Mesenchymal stem cell (in vitro differentiated cells and primary cell): ENCODE measurements at regions not wholly inside any gene's neighbourhood (a gene's known extent, or its start where the extent isn't known, plus 50 kb on each side); places are given as distances from the start of the nearest gene placed in this dataset.
A peak's percentile ranks its signal among the peaks of the same experiment; 100 is the strongest.

Experiments
- DNase-seq: peaks from one replicate; pipeline ENCODE4 v3.0.0-alpha.2; 2013
- H2AFZ ChIP-seq: one replicate; pipeline ENCODE4 v1.6.1; 2013; ENCODE audit warnings: low read depth, mild to moderate bottlenecking, control low read depth, inconsistent platforms, low read length, moderate library complexity
- H2AK5ac ChIP-seq: 2 replicates; pipeline ENCODE4 v1.6.1; 2013; ENCODE audit warnings: low read length, moderate library complexity, mild to moderate bottlenecking, inconsistent platforms; ENCODE audit not compliant: severe bottlenecking
- H2BK120ac ChIP-seq: one replicate; pipeline ENCODE4 v1.6.1; 2013; ENCODE audit warnings: low read depth, mild to moderate bottlenecking, inconsistent platforms, low read length, moderate library complexity
- H2BK12ac ChIP-seq, 2 experiments: one replicate each; pipeline ENCODE4 v1.6.1; 2013; ENCODE audit warnings: inconsistent platforms in 2 of 2, low read length in 2 of 2, mild to moderate bottlenecking in 2 of 2, moderate library complexity in 2 of 2, control low read depth in 1 of 2
- H2BK15ac ChIP-seq: one replicate; pipeline ENCODE4 v1.6.1; 2013; ENCODE audit warnings: mild to moderate bottlenecking, low read depth, inconsistent platforms; ENCODE audit not compliant: poor library complexity, severe bottlenecking
- H2BK5ac ChIP-seq: 2 replicates; pipeline ENCODE4 v1.6.1; 2013; ENCODE audit warnings: low read depth, mild to moderate bottlenecking, low read length, control low read depth, inconsistent platforms; ENCODE audit not compliant: poor library complexity, severe bottlenecking
- H3K14ac ChIP-seq, 2 experiments: one replicate each; pipeline ENCODE4 v1.6.1; 2013; ENCODE audit warnings: inconsistent platforms in 2 of 2, low read length in 2 of 2, control low read depth in 1 of 2, mild to moderate bottlenecking in 1 of 2, moderate library complexity in 1 of 2
- H3K18ac ChIP-seq, 2 experiments: one replicate each; pipeline ENCODE4 v1.6.1; 2013; ENCODE audit warnings: inconsistent platforms in 2 of 2, low read length in 2 of 2, control low read depth in 1 of 2, low read depth in 1 of 2, mild to moderate bottlenecking in 1 of 2
- H3K23ac ChIP-seq, 2 experiments: one replicate each; pipeline ENCODE4 v1.6.1; 2013; ENCODE audit warnings: inconsistent platforms in 2 of 2, low read length in 2 of 2, mild to moderate bottlenecking in 2 of 2, moderate library complexity in 2 of 2, control low read depth in 1 of 2
- H3K27ac ChIP-seq: 2 replicates; pipeline ENCODE4 v1.5.1; 2013; ENCODE audit warnings: mild to moderate bottlenecking, moderate library complexity, low read length, control low read depth, inconsistent platforms; ENCODE audit not compliant: poor library complexity, severe bottlenecking
- H3K27me3 ChIP-seq, 2 experiments: 2 replicates each; pipeline versions ENCODE4 v1.6.1 to v1.7.0; 2013; ENCODE audit warnings: low read length in 2 of 2, mild to moderate bottlenecking in 2 of 2, moderate library complexity in 2 of 2, control low read depth in 1 of 2, inconsistent platforms in 1 of 2; ENCODE audit not compliant: control insufficient read depth in 1 of 2, insufficient read depth in 1 of 2
- H3K36me3 ChIP-seq, 2 experiments: 2 replicates each; pipeline versions ENCODE4 v1.6.1 to v1.7.0; 2013; ENCODE audit warnings: low read length in 2 of 2, control low read depth in 1 of 2, inconsistent platforms in 1 of 2, low read depth in 1 of 2, mild to moderate bottlenecking in 1 of 2; ENCODE audit not compliant: insufficient read depth in 2 of 2, control insufficient read depth in 1 of 2
- H3K4ac ChIP-seq, 2 experiments: one replicate each; pipeline ENCODE4 v1.6.1; 2013; ENCODE audit warnings: inconsistent platforms in 2 of 2, low read length in 2 of 2, mild to moderate bottlenecking in 2 of 2, moderate library complexity in 2 of 2, control low read depth in 1 of 2, low read depth in 1 of 2
- H3K4me1 ChIP-seq: 2 replicates; pipeline ENCODE4 v1.6.1; 2013; ENCODE audit warnings: low read depth, low read length, control low read depth; ENCODE audit not compliant: control insufficient read depth, insufficient read depth
- H3K4me2 ChIP-seq: 2 replicates; pipeline ENCODE4 v1.6.1; 2013; ENCODE audit warnings: low read length, mild to moderate bottlenecking, inconsistent platforms; ENCODE audit not compliant: poor library complexity, severe bottlenecking
- H3K4me3 ChIP-seq, 2 experiments: 2 replicates each; pipeline versions ENCODE4 v1.5.1 to v1.7.0; 2013; ENCODE audit warnings: low read length in 2 of 2, mild to moderate bottlenecking in 2 of 2, control low read depth in 1 of 2, low read depth in 1 of 2; ENCODE audit not compliant: insufficient read depth in 1 of 2
- H3K79me1 ChIP-seq: replicated peaks from 2 replicates; pipeline ENCODE4 v1.6.1; 2013; ENCODE audit warnings: mild to moderate bottlenecking, control low read depth, low read length, inconsistent platforms; ENCODE audit not compliant: poor library complexity, severe bottlenecking
- H3K9ac ChIP-seq: 2 replicates; pipeline ENCODE4 v1.7.0; 2013; ENCODE audit warnings: mild to moderate bottlenecking, low read length, moderate library complexity
- H3K9me3 ChIP-seq: 2 replicates; pipeline ENCODE4 v1.7.0; 2013; ENCODE audit warnings: mild to moderate bottlenecking, low read length; ENCODE audit not compliant: control insufficient read depth
- H4K8ac ChIP-seq: one replicate; pipeline ENCODE4 v1.6.1; 2013; ENCODE audit warnings: inconsistent platforms, mild to moderate bottlenecking, low read length, moderate library complexity
- H4K91ac ChIP-seq: one replicate; pipeline ENCODE4 v1.6.1; 2013; ENCODE audit warnings: mild to moderate bottlenecking, low read length, inconsistent platforms
- WGBS: methylation state at CpG from one replicate; pipeline ENCODE4 v1.1.7; 2013; ENCODE audit warnings: mixed read lengths; 5-methylcytosine and 5-hydroxymethylcytosine counted together

DNA sequence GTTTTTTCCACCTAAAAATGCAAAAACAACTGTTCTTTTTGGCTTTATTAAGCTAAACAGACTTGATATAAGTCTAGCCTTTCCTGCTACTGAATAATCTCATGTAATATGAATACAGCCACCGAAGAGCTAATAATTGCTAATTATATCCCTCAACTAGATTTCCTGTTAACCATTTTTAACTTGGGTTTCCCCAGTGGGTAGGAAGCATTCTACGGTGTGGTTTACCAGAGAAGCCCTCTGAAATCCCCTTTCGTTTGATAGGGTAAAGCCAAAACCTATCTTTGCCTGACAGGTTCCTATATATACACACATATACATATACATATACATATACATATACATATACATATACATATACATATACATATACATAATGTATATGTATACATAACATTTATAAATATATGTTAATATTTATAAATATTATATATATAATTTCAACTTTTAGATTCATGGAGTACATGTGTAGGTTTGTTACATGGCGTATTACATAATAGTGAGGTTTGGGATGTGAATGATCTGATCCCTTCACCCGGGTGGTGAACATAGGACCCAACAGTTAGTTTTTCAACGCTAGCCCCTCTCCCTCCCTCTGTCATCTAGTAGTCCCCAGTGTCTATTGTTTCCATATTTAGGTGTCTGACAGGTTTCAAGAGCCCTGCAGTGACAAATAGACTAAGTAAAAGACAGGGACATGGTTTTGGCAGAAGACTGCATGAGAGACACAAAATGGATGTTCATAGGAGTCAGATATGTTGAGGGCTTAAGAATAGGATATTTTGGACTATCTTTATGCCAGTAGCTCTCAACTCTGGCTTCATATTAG lies 62.4 kb downstream of the ATXN3L start:
- 94% methylated on average over 2 of the region's 6 CpGs for WGBS
- Histone ChIP-seq H3K27me3 (peaks cover 0 to 4% of the 10 kb centered on the region in 2 experiments), H3K79me1 (no peaks in the 10 kb centered on the region)

DNA sequence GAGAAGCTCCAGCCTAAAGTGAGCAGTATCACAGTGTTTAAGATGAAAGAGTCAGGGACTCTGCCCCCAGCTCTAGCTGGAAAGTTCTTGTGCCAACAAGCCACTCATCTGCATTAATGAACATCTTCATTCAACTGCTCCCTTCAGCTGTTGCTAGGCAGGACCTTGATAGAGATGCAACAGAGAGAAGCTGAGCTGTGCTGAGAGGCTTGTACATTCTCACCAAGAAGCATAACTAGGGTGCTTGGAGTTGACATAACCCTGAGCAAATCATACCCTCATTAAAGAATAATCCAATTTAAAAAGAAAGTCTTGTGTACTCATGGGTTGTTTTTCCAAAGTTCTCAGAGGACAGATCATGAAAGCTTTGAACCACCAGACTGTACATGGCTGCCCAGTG lies 63.2 kb downstream of the ATXN3L start:
- Histone ChIP-seq H2BK12ac (no peak overlapping the region), H4K91ac (no peak overlapping the region), H3K14ac (no peak overlapping the region), H3K27ac (no peak overlapping the region), H3K9ac (no peak overlapping the region), H3K79me1 (no peaks in the 10 kb centered on the region), H3K4me1 (peaks cover 1% of the 10 kb centered on the region), H2AK5ac (no peak overlapping the region), H3K4me2 (no peak overlapping the region), H2BK15ac (no peak overlapping the region), H3K23ac (no peak overlapping the region), H3K4me3 (no peak overlapping the region), H3K36me3 (no peaks in the 10 kb centered on the region), H2BK5ac (no peak overlapping the region), H3K4ac (no peak overlapping the region), H2BK120ac (no peak overlapping the region), H3K18ac (no peak overlapping the region), H2AFZ (no peak overlapping the region), H3K27me3 (peaks cover 0 to 4% of the 10 kb centered on the region in 2 experiments), H3K9me3 (no peaks in the 10 kb centered on the region), H4K8ac (no peak overlapping the region)
- DNase-seq: no peak

More for the DNA sequence above, 62.4 kb downstream of the ATXN3L start:
- Histone ChIP-seq H2AK5ac (no peak overlapping the region), H2BK120ac (no peak overlapping the region), H4K91ac (no peak overlapping the region), H3K4ac (no peak overlapping the region), H3K18ac (no peak overlapping the region), H3K14ac (no peak overlapping the region), H3K23ac (no peak overlapping the region), H4K8ac (no peak overlapping the region), H2BK5ac (no peak overlapping the region), H2BK12ac (no peak overlapping the region), H3K4me3 (no peak overlapping the region), H3K9me3 (no peaks in the 10 kb centered on the region), H3K9ac (no peak overlapping the region), H3K4me2 (no peak overlapping the region), H3K36me3 (no peaks in the 10 kb centered on the region), H3K4me1 (no peaks in the 10 kb centered on the region), H2BK15ac (no peak overlapping the region), H2AFZ (no peak overlapping the region), H3K27ac (no peak overlapping the region)
- no peak for DNase-seq

DNA sequence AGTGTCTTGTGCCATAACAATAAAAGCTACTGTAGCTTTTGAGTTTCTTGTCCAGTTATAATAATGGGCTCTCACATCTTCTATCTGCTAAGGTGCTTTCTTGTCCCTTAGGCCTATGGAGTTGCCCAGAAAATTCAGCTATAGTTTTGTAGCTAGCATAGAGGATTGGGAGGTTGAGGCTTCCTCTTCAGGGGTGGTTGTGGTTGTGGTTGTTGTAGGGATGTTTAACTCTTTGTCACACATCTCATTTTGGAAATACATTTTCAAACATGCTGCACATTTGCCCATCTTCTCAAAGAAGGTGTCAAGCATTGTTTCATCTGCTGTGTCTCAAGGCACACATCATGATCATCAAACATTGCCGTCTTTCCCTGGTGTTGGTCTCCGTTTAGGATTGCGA lies 65.0 kb downstream of the ATXN3L start:
- WGBS: no CpG with 5 or more reads among the region's 3 CpGs

DNA sequence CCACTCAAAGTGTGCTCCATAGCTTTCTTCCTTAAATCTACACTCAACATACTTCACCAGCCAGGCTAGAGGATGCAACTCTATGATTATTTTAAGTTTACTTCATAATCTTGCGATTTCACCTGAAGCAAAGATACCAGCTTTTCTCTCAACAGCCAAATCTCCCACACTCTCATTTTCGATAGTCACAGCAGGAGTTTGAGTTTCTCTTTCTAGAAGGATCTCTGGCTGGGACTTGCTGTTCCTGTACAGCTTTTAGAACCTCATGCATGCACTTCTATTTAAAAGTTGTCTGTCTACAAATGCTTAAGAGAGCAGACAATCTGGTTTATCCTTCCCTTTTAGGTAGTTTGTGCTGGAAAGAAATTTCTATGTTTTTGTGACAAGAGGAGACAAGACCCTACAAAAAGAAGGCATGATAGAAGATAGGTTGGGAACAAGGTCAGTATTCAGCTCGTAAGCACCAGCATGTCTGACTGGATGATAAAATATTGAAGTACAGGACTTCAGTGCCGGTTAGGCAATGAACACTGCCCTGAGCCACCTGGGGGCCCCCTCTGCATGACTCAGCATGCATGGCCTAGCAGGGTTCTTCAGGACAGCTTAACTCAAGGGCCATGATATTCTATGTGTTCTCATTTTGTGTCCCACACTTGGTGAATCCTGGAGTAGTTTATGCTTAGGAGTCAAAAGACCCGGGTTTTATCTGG lies 65.6 kb downstream of the ATXN3L start:
- H2BK120ac ChIP-seq: no peak overlapping the region
- H3K9ac ChIP-seq: no peak overlapping the region
- no peak overlapping the region for H3K23ac ChIP-seq

More for the DNA sequence above, 65.0 kb downstream of the ATXN3L start:
- Histone ChIP-seq H3K18ac (peak overlapping the region in 1 of 2 experiments; percentile 43), H3K36me3 (no peaks in the 10 kb centered on the region), H3K14ac (no peak overlapping the region), H2BK12ac (no peak overlapping the region), H2AK5ac (no peak overlapping the region), H2BK5ac (no peak overlapping the region), H2BK15ac (no peak overlapping the region), H3K4me2 (no peak overlapping the region), H2BK120ac (no peak overlapping the region), H3K27me3 (peaks cover 0 to 4% of the 10 kb centered on the region in 2 experiments), H3K9me3 (no peaks in the 10 kb centered on the region), H3K4me3 (no peak overlapping the region), H3K27ac (no peak overlapping the region), H3K4me1 (peaks cover 1% of the 10 kb centered on the region), H4K91ac (no peak overlapping the region), H3K4ac (no peak overlapping the region), H3K79me1 (no peaks in the 10 kb centered on the region), H4K8ac (no peak overlapping the region), H2AFZ (no peak overlapping the region), H3K9ac (no peak overlapping the region), H3K23ac (no peak overlapping the region)
- DNase-seq: no peak

More for the DNA sequence above, 65.6 kb downstream of the ATXN3L start:
- Histone ChIP-seq H3K79me1 (no peaks in the 10 kb centered on the region), H2BK15ac (no peak overlapping the region), H3K27me3 (peaks cover 0 to 4% of the 10 kb centered on the region in 2 experiments), H3K4me2 (no peak overlapping the region), H3K27ac (peak overlapping the region; percentile 35), H2AFZ (no peak overlapping the region), H3K18ac (no peak overlapping the region), H3K4me3 (no peak overlapping the region), H3K4ac (no peak overlapping the region), H3K9me3 (no peaks in the 10 kb centered on the region), H4K91ac (no peak overlapping the region), H3K14ac (no peak overlapping the region), H3K4me1 (peaks cover 1% of the 10 kb centered on the region), H4K8ac (no peak overlapping the region), H2BK12ac (peak overlapping the region in 1 of 2 experiments; percentile 71), H2BK5ac (no peak overlapping the region), H2AK5ac (no peak overlapping the region), H3K36me3 (no peaks in the 10 kb centered on the region)
- WGBS: 58% methylated on average over 4 of the region's 5 CpGs
- peak; percentile 56 for DNase-seq
